Suppressor macrophage treated with lipopolysaccharide for 4 hours (primary cell): ENCODE measurements at regions not wholly inside any gene's neighbourhood (a gene's known extent, or its start where the extent isn't known, plus 50 kb on each side); places are given as distances from the start of the nearest gene placed in this dataset.
"Not testable (repeated sequence)": the region's sequence is repeated elsewhere in the genome, so short reads cannot be mapped to it uniquely, and the experiment has no call there.

ENCODE experiments used
- DNase-seq: peaks from one replicate; pipeline ENCODE4 v3.0.0-alpha.2; 2020

DNA sequence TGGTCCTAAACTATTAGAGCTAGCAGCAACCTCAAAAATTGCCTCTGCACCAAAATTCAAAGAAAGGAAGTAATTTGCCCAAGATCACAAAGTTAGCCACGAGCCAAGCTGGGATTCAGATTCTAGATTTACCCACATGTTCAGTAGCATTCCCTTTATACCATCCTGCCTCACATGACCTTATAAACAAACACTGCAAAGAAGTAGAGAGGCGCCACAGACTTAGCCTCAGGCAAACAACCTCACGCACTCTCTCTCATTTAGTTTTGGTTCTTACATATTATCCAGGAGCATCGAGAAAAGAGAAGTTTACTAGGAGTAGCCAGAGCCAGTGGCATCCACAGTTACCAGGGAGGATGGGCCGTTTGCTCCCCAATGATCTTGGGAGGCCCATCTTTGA, 226.6 kb downstream of the OSR1 start:
- DNase-seq = no peak

DNA sequence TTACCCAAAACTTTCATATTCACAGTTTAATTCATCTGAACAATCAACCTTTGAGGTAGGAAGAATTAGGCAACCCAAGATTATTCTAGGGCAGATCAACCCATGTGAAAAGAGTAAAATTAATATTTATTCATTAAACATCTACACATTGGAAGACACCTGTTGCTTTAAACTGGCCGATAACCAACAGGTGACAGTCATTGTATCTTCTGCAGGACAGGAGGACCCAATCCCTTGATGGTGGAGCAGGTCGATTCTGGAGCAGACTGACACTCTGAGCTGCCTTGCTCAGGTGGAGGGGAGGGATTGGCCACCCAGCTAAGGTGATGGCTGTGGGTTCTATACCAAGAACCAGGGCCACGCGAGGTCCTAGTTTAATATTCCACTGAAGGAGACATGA, 230.3 kb downstream of the OSR1 start:
- no peak for DNase-seq

DNA sequence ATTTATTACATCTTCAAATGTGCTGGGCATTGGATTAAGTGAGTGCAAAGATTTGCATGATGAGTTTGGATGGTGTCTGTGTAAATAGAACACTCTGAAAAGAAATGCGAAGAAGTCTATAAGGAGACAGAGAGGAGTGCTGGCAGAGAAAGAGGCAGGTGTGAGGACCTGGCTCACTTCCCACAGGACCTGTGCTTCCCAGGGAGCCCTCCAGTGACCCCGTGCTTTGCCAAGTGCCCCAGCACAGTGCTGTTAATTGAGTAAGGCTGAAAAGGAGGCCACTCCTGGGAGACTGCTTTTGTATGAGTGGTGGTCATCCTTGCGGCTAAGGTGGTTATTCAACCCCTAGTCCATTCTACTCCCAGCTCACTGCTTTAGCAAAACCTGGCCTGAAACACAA, 230.8 kb downstream of the OSR1 start:
- no peak for DNase-seq

DNA sequence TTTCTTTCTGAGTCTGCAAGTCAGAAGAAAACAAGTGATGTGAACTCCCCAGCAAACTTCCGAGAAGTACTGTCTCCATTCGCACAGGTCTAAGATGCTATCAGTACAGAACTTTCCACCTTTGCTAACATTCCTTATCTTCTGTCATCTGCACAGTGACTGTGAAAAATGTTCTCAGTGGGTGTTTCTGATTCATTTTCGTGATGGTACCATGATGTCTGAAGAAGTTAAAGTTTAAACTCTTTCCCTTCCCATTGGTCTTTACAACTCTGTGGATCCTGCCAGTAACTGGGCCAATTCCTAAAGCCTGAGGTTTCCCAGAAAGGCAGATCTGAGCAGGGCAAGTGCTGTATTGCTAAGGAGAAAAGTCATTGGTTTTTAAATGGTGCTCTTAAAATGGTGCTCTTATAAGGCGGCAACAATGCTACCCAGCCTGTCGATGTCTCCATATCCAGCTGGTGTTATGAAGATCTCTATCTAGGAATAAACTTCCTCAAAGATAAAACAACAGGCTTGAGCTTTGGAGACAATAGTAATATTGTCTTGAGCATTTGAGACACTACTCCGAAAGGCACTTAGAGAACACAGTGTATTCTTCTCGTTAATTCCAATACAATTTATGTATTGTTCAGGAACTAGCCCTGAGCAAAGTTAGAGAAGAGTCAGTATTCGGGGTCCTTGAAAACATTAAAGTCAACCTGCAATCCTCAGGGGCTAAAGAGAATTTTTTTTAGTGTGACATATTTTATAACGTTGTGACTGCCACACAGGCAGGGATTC, 232.3 kb downstream of the OSR1 start:
- DNase-seq = no peak

DNA sequence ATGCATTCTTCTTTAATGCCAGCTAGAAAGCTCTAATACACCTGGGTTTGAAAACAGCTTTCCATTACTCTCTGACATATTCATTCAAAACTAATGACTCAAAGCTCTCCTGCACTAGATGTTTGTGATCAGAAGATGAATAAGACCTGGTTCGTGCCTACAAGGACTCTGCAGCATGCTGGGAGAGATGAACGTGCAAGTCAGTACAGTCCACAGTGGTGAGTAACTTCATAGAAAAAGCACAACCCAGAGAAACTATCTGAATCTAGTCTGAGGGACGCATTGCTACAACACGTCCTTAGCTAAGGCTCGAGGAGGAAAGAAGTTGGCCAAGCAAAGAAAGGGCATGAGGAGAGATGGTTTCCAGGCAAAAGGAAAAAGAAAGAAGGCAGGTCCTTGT, 234.3 kb downstream of the OSR1 start:
- DNase-seq = no peak

DNA sequence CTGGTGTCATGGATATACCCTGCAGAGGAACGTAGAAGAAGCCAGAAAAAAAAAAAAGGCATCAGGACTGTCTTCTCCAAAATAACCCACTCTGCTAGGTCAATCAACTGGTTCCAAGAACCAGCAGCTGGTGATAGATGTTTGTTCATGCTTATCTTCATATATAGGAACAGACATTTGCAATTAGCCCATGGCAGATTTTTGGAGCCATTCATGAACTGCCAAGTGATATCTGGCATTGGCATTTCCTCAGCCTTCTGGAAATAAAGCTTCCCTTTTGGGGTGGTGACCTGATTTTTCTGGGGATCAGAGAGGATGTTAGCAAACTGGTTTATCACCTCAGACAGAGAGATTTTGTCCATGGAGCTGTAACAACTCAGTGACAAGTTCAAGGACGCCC, 234.9 kb downstream of the OSR1 start:
- DNase-seq = no peak

DNA sequence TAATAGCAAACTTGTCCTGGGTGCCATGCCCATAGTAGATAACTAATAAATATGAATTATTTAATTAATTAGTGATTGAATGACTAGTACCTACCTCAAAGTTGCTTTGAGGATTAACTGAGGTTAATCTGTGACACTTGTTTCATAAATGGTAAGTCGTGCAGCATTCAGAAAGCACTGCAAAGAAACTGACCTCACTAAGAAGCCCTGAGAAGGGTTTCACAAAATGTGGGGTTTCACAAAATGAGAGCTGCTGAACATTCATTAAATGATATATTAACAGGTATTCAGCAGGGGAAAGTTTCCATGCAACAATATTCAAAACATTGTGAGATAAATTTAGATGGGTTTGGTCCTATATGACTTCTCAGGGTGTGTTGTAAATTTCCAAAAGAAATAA, 236.2 kb downstream of the OSR1 start:
- no peak for DNase-seq

DNA sequence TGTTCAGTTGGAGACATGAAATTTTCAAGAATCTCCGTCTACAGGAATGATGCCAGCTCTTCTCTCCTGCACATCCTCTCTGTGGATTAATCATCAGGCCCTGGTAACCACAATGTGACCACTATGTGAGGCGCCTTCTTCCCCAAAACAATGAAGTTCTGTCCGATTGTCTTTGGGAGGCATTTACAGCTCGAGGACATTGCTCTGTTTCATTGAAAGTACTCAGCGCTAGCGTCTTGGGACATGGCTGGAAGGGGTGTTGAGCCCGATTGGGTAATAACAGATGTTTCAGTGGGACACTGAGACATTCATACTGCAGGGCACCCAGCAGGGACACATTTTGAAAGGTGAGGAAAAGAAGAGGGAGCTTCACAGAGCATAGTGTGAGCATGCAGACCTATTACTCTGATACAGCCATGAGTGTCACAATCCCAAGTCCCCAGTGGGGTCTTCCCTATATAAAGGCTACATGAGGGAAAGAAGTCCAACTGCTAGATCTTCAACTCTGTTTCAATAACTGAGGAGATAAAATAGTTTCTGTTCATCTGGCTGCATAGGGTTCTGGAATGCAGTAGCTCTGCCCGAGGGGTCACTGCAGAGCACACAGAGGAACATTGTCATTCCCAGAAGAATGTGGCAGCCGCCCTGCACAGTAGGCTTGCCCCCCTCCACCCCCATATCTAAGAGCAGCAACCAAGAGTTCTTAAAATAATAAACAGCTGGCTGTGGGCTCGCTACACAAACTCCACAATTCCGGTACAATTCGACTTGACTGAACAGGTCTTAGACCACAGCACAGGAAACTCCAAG, 237.3 kb downstream of the OSR1 start:
- no peak for DNase-seq

DNA sequence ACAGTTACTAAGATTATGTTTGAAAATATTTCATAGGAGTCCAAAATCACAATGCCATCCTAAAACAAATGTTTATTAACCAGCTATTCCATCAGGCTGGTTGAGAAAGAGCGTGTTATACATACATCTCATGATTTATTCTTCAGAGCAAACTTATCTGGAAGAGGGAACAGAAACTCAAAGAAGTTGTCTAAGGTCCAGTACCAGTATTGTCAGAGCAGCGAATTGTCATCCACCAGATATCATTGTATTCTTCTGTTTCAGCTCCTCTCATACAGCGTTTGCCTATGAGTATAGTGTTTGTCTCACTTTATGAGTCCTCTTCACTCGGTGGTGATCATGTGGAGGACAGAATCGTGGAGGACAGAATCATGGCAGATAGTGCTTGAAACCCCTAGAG, 238.2 kb downstream of the OSR1 start:
- DNase-seq = no peak

DNA sequence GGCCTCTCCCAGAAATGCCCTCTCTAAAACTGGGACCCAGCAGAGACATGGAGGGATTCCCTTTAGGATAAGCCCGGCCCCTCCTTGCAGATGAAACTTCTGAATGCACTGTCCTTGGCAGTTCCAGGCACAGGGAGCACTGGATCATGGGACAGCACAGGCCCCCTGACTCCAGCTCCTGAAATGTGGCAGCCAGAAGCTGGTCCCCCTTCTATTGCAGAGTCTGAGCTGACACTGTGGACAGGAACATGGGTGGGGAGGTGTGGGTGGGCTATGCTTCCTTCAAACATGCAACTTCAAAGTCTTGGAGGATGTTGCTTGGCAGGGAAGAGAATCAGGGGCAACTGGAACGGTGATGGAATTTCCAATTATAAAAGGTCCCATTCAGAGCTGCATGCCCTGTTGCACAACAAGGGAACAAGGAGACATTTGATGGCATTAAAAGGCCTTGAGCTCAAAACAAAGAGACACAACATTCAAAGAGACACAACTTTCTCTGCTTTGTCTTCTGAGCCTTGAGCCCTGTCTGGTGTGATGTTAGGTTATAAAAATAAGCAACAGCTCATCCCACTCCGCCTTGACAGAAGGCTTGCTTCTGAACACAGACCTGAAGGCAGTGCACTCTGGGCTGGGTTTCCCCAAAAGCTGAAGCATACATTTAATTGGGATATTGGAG, 239.0 kb downstream of the OSR1 start:
- no peak for DNase-seq

DNA sequence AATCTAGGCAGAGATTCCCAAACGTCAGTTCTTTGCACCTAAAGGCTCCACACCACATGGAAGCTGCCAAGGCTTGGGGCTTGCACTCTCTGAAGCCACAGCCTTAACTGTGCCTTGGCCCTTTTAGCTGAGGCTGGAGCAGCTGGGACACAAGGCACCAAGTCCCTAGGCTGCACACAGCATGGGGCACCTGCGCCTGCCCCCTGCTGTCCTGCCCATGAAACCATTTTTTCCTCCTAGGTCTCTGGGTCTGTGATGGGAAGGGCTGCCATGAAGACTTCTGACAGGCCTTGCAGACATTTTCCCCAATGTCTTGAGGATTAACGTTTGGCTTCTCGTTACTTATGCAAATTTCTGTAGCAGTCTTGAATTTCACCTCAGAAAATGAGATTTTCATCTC, 241.5 kb downstream of the OSR1 start:
- DNase-seq = no peak

DNA sequence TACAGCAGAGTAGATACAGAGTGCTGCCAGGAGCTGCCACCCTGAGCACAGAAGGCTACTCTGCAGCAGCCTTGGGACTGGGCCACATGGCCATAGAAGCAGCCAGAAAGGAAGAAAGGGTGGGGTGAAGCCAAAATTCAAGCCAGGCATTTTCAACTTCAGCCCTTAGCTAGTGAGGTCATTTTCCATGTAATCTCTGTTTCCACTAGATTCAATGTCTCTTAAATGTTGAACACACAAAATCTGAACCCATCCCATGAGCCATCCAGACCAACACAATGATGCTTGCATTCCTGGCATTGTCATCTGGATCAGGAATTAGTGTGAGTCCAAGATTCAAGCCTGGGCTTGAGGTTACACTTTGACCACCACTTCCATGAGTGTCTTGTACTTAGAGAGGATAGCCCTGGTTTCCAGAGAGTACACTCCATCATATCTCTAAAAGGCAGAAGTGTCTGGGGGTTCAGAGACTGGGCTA, 243.6 kb downstream of the OSR1 start:
- no peak for DNase-seq

DNA sequence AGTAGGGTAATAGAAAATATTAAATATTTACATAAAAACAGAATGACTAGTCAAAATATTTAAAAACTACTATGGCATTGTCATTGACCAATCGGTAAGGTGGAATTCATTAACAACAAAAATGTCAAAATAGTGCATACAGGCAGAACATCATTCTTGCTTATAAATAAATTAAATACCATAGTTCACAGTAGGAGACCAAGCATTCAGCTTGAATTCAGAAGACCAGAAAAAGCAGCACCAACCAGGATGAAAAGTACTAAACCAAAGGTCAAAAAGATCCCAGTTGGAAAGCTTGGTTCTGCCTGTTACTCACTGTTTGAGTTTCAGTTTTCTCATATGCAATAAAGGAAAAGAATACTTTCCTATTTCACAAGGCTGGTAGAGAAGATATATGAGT, 244.3 kb downstream of the OSR1 start:
- DNase-seq = no peak

DNA sequence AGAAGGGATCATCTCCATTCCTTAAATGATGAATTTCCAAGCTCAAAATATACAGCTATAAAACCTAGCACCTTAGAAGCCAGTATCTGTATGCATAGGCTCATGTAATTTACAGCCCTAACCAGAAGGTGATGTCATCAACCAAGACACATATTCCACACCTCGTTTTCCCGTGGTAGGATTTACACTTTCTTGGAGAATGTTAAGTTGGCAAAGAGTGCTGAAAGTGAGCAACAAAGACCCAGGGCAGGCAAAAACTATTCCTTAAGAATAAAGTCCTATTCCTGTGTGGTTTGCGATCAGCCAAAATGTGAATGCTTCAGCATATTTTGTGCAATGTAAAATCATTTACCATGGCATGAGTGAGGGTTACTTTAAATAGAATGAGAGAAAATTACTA, 247.1 kb downstream of the OSR1 start:
- DNase-seq = no peak

DNA sequence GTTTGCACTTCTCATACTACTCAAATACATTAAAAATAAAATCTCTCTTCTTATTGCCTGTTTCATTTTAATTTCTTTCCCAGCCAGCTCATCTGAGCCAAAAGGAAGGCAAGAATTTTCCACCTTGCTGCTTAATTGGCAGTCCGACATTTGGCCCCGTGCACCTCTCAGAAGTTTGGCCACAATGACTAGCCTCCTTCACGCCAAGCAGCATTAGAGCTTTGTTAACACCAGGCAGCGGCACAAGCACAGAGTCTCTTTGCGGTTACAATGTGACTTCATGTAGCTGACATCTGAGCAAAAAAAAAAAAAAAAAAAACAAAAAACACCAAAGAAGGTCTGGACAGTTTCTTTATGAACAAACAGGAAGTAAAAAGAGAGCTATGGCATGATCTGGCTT, 248.9 kb downstream of the OSR1 start:
- DNase-seq = no peak

DNA sequence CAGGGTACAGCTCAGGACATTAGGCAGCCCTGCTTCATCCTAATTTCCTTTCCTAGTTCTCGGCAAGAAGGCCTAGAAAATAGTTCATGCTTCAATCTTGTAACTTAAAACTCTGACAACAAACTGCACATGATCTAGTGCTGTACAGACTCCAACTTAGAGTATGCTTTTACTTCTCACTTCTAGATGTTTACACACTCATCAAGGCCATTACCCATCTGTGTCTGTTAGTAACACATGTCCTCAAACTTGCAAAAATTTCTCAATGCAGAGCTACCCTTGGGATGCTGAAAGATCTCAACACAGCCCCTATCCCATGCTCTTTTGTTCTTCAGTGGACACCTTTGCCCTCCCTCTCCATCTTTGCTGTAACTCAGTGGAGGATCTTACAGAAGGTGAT, 252.0 kb downstream of the OSR1 start:
- no peak for DNase-seq

DNA sequence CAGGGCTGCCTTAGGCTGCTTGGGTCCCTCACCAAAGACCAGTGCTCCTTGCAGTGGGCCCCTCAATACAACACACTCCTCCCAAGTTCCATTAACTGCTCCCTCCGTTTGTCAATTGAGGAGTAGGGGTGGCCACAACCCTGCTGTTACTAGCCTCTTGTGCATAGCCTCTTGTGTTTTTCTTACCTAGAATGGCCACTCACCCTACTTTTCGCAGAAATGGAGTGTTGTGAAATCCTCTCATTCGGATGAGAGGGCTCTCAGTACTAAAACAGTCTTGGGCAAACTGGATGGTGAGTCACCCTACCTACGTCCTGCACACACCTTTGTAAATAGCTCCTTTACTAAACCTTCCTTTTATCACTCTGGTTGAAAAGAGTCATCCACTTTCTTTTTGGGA, 253.9 kb downstream of the OSR1 start:
- DNase-seq = no peak

DNA sequence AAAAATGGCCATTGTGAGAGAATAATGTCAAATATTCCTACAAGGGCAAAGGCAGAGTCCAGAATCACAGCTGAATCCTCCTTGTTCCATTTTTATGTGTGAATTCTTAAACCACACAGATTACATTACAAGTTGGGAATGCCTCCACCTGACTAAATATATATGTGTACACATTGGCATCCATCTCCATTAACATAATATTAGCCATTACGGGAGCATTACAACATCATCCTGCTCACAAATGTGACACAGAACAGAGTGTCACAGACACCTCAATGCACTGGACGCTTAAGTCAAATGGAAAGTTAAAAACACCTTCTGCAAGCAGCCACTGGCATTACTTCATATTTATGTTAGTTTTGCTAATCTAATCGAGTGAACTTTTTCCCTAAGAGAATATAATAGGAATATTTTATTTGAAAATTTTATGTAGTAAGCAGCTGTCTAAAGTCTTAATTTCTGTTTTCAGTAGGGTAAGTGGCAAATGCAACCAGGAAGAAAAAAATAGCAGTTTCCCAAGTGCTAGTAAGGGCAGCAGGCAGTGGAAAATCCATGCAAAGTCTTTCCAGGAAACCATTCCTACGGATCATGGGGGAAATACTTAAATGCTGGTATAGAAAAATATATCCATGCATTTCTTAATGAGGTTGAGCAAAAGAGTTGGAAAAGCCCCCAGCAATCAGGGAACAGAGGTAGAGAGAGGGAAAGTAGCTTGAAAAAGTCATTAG, 255.6 kb downstream of the OSR1 start:
- DNase-seq = no peak

DNA sequence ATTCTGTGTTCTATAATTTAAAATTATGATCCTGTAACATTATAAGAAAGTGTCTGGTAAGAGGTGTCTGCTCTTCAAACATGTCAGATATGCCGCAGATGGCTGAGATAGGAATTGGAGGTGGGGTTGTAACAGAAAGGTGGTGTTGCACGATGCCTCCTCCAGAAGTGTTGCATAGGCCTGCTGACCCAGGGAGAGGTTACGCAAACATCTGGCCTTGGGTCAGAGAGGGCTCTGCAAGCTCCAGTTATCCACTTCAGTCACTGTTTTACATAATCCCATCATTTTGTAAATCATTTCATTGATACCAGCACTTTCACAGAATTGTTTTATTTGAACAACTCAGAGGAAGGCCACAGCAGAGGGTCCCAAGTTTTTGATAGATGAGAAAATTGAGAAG, 256.5 kb downstream of the OSR1 start:
- no peak for DNase-seq

DNA sequence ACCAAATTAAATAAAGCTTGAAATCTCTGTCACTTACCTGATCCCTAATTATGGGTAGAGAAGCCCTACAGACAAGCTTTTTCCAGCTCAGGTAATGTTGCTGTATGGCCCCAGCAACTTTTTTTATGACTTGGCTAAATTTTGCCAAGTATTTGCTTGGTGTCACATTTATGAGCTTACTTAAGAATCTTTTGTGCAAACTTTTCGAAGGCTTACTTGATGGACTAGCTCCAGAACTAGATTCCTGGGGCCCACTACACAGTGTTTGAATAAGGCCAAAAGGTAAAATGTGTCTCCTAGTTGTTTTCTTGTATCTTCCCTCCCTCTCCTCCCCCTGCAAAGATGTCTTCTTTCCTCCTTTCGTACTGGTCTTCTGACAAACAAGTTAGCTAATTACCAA, 257.9 kb downstream of the OSR1 start:
- DNase-seq = no peak

DNA sequence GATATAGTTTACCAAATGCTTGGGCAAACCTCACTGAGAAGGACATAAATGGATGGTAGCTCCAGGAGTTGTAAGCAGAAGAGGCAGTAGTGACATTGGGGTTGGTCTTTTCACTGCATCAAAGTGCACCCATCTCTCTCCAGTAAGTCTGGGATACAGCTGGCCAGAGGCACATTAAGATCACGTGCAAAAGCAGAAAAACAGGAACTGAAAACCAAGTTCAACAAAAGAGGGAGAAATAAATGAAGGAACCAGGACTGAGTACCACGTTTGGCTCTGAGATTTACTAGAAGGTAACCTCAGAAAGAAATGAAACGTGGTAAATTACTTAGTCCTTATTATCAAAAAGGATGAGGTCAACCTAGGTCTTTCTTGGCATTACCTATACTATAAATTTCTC, 259.2 kb downstream of the OSR1 start:
- DNase-seq = no peak

DNA sequence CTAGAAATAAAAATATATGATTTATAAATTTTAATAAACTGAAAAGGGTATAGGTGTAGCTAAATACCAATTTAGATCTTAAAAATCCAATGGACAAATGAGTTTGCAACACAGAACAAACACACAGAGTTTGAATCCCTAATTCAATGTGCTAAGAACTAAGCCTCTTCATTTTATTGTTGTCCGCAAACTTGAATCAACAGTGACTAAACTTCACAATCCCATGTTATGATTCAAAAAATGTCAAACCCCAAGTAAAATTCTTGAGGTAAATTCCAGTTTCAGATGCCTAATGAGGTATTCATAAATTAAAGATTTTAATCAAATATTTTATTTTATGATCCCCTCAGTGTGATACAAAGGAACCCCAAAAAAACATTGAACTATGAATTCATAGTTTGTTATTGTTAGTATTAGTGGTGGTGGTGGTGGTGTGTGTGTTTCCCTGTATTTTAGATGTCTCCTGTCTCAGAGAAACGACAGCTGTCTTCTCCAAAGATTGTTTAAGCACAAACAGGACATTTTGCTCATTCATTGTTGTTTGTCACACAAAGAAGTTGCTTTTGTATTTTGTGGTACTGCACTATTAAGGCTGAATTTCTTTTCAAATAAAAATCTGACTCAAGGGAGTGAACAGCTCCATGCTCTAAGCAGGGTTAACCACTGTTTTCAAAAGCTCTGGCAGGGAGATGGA, 259.8 kb downstream of the OSR1 start:
- DNase-seq = no peak

DNA sequence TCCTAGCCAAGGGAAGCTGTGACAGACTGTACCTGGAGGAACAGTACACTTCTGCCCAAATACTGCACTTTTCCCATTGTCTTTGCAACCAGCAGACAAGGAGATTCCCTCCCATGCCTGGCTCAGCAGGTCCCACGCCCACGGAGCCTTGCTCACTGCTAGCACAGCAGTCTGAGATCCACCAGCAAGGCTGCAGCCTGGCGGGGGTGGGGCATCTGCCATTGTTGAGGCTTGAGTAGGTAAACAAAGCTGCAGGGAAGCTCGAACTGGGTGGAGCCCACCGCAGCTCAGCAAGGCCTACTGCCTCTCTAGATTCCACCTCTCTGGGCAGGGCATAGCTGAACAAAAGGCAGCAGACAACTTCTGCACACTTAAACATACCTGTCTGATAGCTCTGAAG, 268.9 kb downstream of the OSR1 start:
- DNase-seq = not testable (repeated sequence)
